Activated CD4-positive, alpha-beta memory T cell treated with anti-CD3 and anti-CD28 coated beads, Interleukin-2, amount 10 ng/mL, durations not matched to agents 7 days and 5 days (primary cell): ENCODE measurements at regions not wholly inside any gene's neighbourhood (a gene's known extent, or its start where the extent isn't known, plus 50 kb on each side); places are given as distances from the start of the nearest gene placed in this dataset.
"Not testable (repeated sequence)": the region's sequence is repeated elsewhere in the genome, so short reads cannot be mapped to it uniquely, and the experiment has no call there.

Experiments
- CTCF ChIA-PET: fragments of 350-600 bp; sonication (Branson Sonifier 250); formaldehyde crosslinking; loops from one replicate; lab custom pipeline; 2021; ENCODE audit warnings: antibody characterized with exemption, inconsistent platforms; lab: Charles Lee
- POLR2A ChIA-PET: fragments of 350-600 bp; sonication (Branson Sonifier 250); formaldehyde crosslinking; loops from one replicate; lab custom pipeline; 2021; ENCODE audit warnings: antibody characterized with exemption; lab: Charles Lee
- DNase-seq: peaks from one replicate; pipeline ENCODE4 v3.0.0-alpha.2; 2020
- H3K27ac Mint-ChIP-seq: one replicate; pipeline ENCODE4 v1.8.0; 2021; ENCODE audit warnings: mild to moderate bottlenecking, mixed read lengths
- H3K27me3 Mint-ChIP-seq: one replicate; pipeline ENCODE4 v1.8.0; 2021; ENCODE audit warnings: mixed read lengths
- H3K36me3 Mint-ChIP-seq: one replicate; pipeline ENCODE4 v1.8.0; 2021; ENCODE audit warnings: low read depth, mixed read lengths
- H3K4me1 Mint-ChIP-seq: one replicate; pipeline ENCODE4 v1.8.0; 2021; ENCODE audit warnings: mixed read lengths
- H3K4me3 Mint-ChIP-seq: one replicate; pipeline ENCODE4 v1.8.0; 2021; ENCODE audit warnings: mild to moderate bottlenecking, mixed read lengths
- H3K9me3 Mint-ChIP-seq: one replicate; pipeline ENCODE4 v1.8.0; 2021; ENCODE audit warnings: mixed read lengths

GRCh38 chr3:14263317-14264005, 84.8 kb downstream of the LSM3 start:
- no peak overlapping the region for H3K4me3 Mint-ChIP-seq
- POLR2A ChIA-PET: no interaction called here

GRCh38 chr3:14265246-14265962, 86.8 kb downstream of the LSM3 start:
- no peaks in the 10 kb centered on the region for H3K9me3 Mint-ChIP-seq
- peaks cover 4% of the 10 kb centered on the region for H3K4me1 Mint-ChIP-seq
- ChIA-PET CTCF (interaction anchor here (0.5 to 1.2 kb wide), 3 partner anchors 197 to 867 kb away, joined by 3 read pairs; no protein-coding TSS in a partner anchor), POLR2A (no interaction called here)
- no peak for DNase-seq
- peaks cover 33% of the 10 kb centered on the region for H3K27me3 Mint-ChIP-seq
- no peak overlapping the region for H3K4me3 Mint-ChIP-seq
- H3K27ac Mint-ChIP-seq: no peak overlapping the region
- no peaks in the 10 kb centered on the region for H3K36me3 Mint-ChIP-seq

More at GRCh38 chr3:14263317-14264005, 84.8 kb downstream of the LSM3 start:
- no peaks in the 10 kb centered on the region for H3K9me3 Mint-ChIP-seq
- H3K27ac Mint-ChIP-seq: no peak overlapping the region
- CTCF ChIA-PET: interaction anchor here (1.5 to 3.1 kb wide), 2 partner anchors 60 to 204 kb away, joined by 4 to 22 read pairs; no protein-coding TSS in a partner anchor
- no peaks in the 10 kb centered on the region for H3K36me3 Mint-ChIP-seq
- H3K27me3 Mint-ChIP-seq: peaks cover 32% of the 10 kb centered on the region
- peaks cover 4% of the 10 kb centered on the region for H3K4me1 Mint-ChIP-seq
- no peak for DNase-seq

DNA sequence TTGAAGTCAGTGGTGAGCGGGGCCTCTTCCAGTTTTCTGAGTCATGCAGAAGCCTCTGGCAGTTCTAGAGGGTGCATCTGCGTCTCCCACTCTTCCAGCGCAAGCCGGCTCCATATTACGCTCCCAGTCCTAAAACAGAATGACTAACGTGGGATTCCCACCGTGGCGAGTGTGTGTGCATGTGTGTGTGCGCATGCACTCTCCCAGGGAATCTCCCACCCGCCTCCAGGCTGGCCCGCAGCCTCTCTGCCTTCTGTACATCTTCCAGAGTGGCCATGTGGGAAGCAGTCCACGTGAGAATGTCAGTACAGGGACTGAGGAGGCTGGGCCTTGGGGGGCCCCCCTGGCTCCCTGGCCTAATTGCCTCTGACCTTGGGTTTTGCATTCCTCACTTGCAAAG, 87.7 kb downstream of the LSM3 start:
- no peaks in the 10 kb centered on the region for H3K9me3 Mint-ChIP-seq
- no peak overlapping the region for H3K27ac Mint-ChIP-seq
- no peak overlapping the region for H3K4me3 Mint-ChIP-seq
- no peak for DNase-seq
- no peaks in the 10 kb centered on the region for H3K36me3 Mint-ChIP-seq
- H3K27me3 Mint-ChIP-seq: peaks cover 28% of the 10 kb centered on the region
- POLR2A ChIA-PET: no interaction called here
- peaks cover 4% of the 10 kb centered on the region for H3K4me1 Mint-ChIP-seq
- CTCF ChIA-PET: no interaction called here

GRCh38 chr3:14267976-14268375, 89.4 kb downstream of the LSM3 start:
- Mint-ChIP-seq H3K4me1 (peaks cover 4% of the 10 kb centered on the region), H3K4me3 (no peak overlapping the region), H3K27ac (no peak overlapping the region), H3K36me3 (no peaks in the 10 kb centered on the region), H3K27me3 (peaks cover 23% of the 10 kb centered on the region), H3K9me3 (no peaks in the 10 kb centered on the region)
- POLR2A ChIA-PET: no interaction called here
- CTCF ChIA-PET: no interaction called here
- no peak for DNase-seq

GRCh38 chr3:14268897-14269296, 90.3 kb downstream of the LSM3 start:
- ChIA-PET CTCF (no interaction called here), POLR2A (no interaction called here)
- DNase-seq: no peak
- no peak overlapping the region for H3K4me3 Mint-ChIP-seq
- no peaks in the 10 kb centered on the region for H3K36me3 Mint-ChIP-seq
- H3K27me3 Mint-ChIP-seq: peaks cover 16% of the 10 kb centered on the region
- peaks cover 4% of the 10 kb centered on the region for H3K4me1 Mint-ChIP-seq
- no peak overlapping the region for H3K27ac Mint-ChIP-seq
- no peaks in the 10 kb centered on the region for H3K9me3 Mint-ChIP-seq

GRCh38 chr3:14272041-14272958, 93.7 kb downstream of the LSM3 start:
- peaks cover 14% of the 10 kb centered on the region for H3K27me3 Mint-ChIP-seq
- H3K4me1 Mint-ChIP-seq, POLR2A ChIA-PET, H3K9me3 Mint-ChIP-seq, CTCF ChIA-PET, H3K4me3 Mint-ChIP-seq, H3K27ac Mint-ChIP-seq, DNase-seq, H3K36me3 Mint-ChIP-seq: not testable (repeated sequence)

DNA sequence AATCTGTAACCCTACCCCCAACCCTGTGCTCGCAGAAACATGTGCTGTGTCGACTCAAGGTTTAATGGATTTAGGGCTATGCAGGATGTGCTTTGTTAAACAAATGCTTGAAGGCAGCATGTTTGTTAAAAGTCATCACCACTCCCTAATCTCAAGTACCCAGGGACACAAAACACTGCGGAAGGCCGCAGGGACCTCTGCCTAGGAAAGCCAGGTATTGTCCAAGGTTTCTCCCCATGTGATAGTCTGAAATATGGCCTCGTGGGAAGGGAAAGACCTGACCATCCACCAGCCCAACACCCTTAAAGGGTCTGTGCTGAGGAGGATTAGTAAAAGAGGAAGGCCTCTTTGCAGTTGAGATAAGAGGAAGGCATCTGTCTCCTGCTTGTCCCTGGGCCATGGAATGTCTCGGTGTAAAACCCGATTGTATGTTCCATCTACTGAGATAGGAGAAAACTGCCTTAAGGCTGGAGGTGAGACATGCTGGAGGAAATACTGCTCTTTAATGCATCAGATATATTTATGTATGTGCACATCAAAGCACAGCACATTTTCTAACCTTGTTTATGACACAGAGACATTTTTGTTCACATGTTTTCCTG, 94.4 kb downstream of the LSM3 start:
- POLR2A ChIA-PET, H3K4me1 Mint-ChIP-seq, H3K9me3 Mint-ChIP-seq, H3K27ac Mint-ChIP-seq, H3K4me3 Mint-ChIP-seq, CTCF ChIA-PET, DNase-seq, H3K36me3 Mint-ChIP-seq: not testable (repeated sequence)
- peaks cover 12% of the 10 kb centered on the region for H3K27me3 Mint-ChIP-seq

DNA sequence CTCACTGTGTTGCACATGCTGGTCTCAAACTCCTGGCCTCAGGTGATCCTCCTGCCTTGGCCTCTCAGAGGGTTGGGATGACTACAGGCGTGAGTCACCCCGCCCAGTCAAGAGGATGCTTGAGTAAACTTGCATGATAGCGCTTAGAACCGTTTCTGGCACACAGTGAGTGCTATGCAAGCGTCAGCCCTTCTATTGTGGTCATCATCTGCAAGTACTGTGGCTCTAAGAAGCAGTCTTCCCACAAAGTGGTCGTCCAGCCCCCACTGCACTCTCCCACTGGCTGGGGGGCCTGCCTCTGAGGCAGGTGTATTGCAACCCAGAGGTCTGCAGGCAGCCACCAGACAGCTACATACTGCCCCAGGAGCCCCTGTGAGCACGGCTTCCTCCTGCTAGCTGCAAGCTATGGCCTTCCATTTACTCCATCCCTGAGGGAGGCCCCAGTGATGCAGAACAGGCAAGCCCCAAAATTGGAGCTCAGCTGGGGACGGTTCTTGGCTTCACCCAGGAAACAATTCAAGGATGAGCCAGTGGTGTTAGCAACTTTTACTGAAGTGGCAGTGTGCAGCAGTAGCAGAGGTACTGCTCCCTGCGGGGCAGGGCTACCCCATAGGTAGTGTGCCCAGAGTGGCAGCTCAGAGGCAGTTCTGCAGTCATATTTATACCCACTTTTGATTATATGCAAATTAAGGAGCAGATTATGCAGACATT, 95.4 kb downstream of the LSM3 start:
- peaks cover 7% of the 10 kb centered on the region for H3K27me3 Mint-ChIP-seq
- ChIA-PET CTCF (no interaction called here), POLR2A (no interaction called here)
- H3K27ac Mint-ChIP-seq: no peak overlapping the region
- no peaks in the 10 kb centered on the region for H3K9me3 Mint-ChIP-seq
- H3K36me3 Mint-ChIP-seq: no peaks in the 10 kb centered on the region
- H3K4me1 Mint-ChIP-seq: no peaks in the 10 kb centered on the region
- H3K4me3 Mint-ChIP-seq: no peak overlapping the region
- DNase-seq: no peak

- Mint-ChIP-seq H3K27me3 (peaks cover 7% of the 10 kb centered on the region), H3K4me1 (no peaks in the 10 kb centered on the region), H3K36me3 (no peaks in the 10 kb centered on the region), H3K9me3 (no peaks in the 10 kb centered on the region), H3K27ac (no peak overlapping the region), H3K4me3 (no peak overlapping the region)
- CTCF ChIA-PET: no interaction called here
- POLR2A ChIA-PET: no interaction called here
- no peak for DNase-seq
These were observed 96.0 kb downstream of the LSM3 start for GRCh38 chr3:14274612-14274936.

DNA sequence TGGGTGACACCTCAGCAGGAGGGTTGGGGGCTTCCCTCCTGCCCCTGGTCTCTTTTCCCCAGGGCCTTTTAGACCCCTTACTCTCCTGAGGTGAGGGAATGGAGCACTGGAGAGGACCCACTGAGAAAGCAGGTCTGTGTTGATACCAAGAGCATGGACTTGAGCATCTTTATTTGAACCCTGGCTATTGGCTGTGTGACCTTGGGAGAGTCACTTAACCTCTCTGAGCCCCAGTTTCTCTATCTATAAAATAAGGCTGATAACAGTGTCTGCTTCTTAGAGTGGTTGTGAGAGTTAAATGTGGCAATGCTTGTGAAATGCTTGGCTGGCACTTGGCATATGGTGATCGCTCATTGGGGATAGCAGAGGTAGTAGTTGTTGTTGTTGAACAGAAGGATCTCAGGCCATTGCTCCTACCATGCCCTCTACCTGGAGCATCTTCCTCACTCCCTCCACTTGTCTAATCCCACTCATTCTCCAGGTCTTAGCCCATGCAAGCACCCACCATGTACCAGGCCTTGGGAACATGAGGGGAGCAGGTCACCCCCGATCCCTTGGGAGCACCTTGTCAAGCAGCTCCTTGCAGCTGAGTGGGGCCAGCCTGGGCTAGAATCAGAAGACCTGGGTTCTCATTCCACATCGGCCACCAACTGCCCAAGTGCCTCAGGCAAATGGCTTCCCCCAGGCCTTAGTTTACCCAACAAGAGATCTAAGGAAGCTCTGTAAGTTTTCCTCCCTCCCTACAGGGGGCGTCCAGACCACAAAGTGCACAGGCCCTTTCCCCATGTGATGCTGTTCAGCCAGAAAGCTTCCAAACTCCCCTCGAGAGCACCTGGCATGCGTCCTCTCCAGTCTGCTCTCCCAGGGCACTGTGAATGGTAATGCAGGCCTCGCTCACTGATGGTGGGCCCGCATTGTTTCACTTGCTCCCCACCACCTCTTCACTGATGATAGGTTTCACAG, 96.7 kb downstream of the LSM3 start:
- peak; percentile 20 for DNase-seq
- Mint-ChIP-seq H3K27me3 (peaks cover 5% of the 10 kb centered on the region), H3K4me1 (no peaks in the 10 kb centered on the region), H3K27ac (no peak overlapping the region), H3K36me3 (no peaks in the 10 kb centered on the region), H3K4me3 (no peak overlapping the region), H3K9me3 (no peaks in the 10 kb centered on the region)
- ChIA-PET POLR2A (no interaction called here), CTCF (interaction anchor here (1.0 to 1.7 kb wide), 3 partner anchors 14 to 187 kb away, joined by 3 to 4 read pairs (median 4); no protein-coding TSS in a partner anchor)

- CTCF ChIA-PET: interaction anchor here (0.9 to 1.8 kb wide), 5 partner anchors 15 to 191 kb away, joined by 3 to 4 read pairs (median 4); no protein-coding TSS in a partner anchor
- H3K9me3 Mint-ChIP-seq: no peaks in the 10 kb centered on the region
- H3K4me1 Mint-ChIP-seq: no peaks in the 10 kb centered on the region
- no peak overlapping the region for H3K4me3 Mint-ChIP-seq
- H3K27ac Mint-ChIP-seq: no peak overlapping the region
- no peaks in the 10 kb centered on the region for H3K36me3 Mint-ChIP-seq
- POLR2A ChIA-PET: no interaction called here
- peaks cover 4% of the 10 kb centered on the region for H3K27me3 Mint-ChIP-seq
- no peak for DNase-seq
These were observed 97.6 kb downstream of the LSM3 start for GRCh38 chr3:14275962-14276909.
